ENCODE measurements at regions not wholly inside any gene's neighbourhood (a gene's known extent, or its start where the extent isn't known, plus 50 kb on each side); places are given as distances from the start of the nearest gene placed in this dataset.
"Not testable (repeated sequence)": the region's sequence is repeated elsewhere in the genome, so short reads cannot be mapped to it uniquely, and the experiment has no call there.

GRCh38 chr4:124121461-124121971 lies 591.0 kb downstream of the ANKRD50 start:
- Mint-ChIP-seq H3K27me3 (no peaks in the 10 kb centered on the region), H3K27ac (peak overlapping the region; percentile 31), H3K36me3 (no peaks in the 10 kb centered on the region), H3K4me1 (ENCODE audit: unreplicated experiment) (no peaks in the 10 kb centered on the region), H3K4me3 (no peak overlapping the region), H3K9me3 (peaks cover 7% of the 10 kb centered on the region)
- no peak for DNase-seq (ENCODE audit: extremely low spot score, unreplicated experiment)
- TF ChIP-seq CTCF (conservative IDR thresholded peaks at IDR 0.05): no peak

GRCh38 chr4:124123181-124123580 lies 589.4 kb downstream of the ANKRD50 start:
- Mint-ChIP-seq H3K27ac (no peak overlapping the region), H3K4me1 (ENCODE audit: unreplicated experiment) (no peaks in the 10 kb centered on the region), H3K36me3 (no peaks in the 10 kb centered on the region), H3K27me3 (no peaks in the 10 kb centered on the region), H3K9me3 (peaks cover 7% of the 10 kb centered on the region), H3K4me3 (no peak overlapping the region)
- no peak for DNase-seq (ENCODE audit: extremely low spot score, unreplicated experiment)
- TF ChIP-seq CTCF (conservative IDR thresholded peaks at IDR 0.05): no peak

GRCh38 chr4:124123721-124124120 lies 588.8 kb downstream of the ANKRD50 start:
- no peaks in the 10 kb centered on the region for H3K27me3 Mint-ChIP-seq
- no peak overlapping the region for H3K4me3 Mint-ChIP-seq
- H3K27ac Mint-ChIP-seq: no peak overlapping the region
- H3K9me3 Mint-ChIP-seq: peaks cover 12% of the 10 kb centered on the region
- DNase-seq (ENCODE audit: extremely low spot score, unreplicated experiment): no peak
- no peaks in the 10 kb centered on the region for H3K4me1 Mint-ChIP-seq (ENCODE audit: unreplicated experiment)
- no peaks in the 10 kb centered on the region for H3K36me3 Mint-ChIP-seq
- TF ChIP-seq CTCF (conservative IDR thresholded peaks at IDR 0.05): no peak

GRCh38 chr4:124131324-124131723 lies 581.2 kb downstream of the ANKRD50 start:
- H3K4me3 Mint-ChIP-seq; H3K4me1 Mint-ChIP-seq (ENCODE audit: unreplicated experiment); H3K27ac Mint-ChIP-seq; DNase-seq (ENCODE audit: extremely low spot score, unreplicated experiment); H3K36me3 Mint-ChIP-seq; H3K27me3 Mint-ChIP-seq: not testable (repeated sequence)
- H3K9me3 Mint-ChIP-seq: peaks cover 15% of the 10 kb centered on the region

GRCh38 chr4:124132161-124132560 lies 580.4 kb downstream of the ANKRD50 start:
- no peak overlapping the region for H3K4me3 Mint-ChIP-seq
- peaks cover 15% of the 10 kb centered on the region for H3K9me3 Mint-ChIP-seq
- peaks cover 8% of the 10 kb centered on the region for H3K36me3 Mint-ChIP-seq
- no peak overlapping the region for H3K27ac Mint-ChIP-seq
- H3K4me1 Mint-ChIP-seq (ENCODE audit: unreplicated experiment): no peaks in the 10 kb centered on the region
- H3K27me3 Mint-ChIP-seq: no peaks in the 10 kb centered on the region
- TF ChIP-seq CTCF (conservative IDR thresholded peaks at IDR 0.05): no peak
- DNase-seq (ENCODE audit: extremely low spot score, unreplicated experiment): no peak

GRCh38 chr4:124133753-124134152 lies 578.8 kb downstream of the ANKRD50 start:
- Mint-ChIP-seq H3K36me3 (peaks cover 8% of the 10 kb centered on the region), H3K27ac (no peak overlapping the region), H3K27me3 (no peaks in the 10 kb centered on the region), H3K9me3 (peaks cover 17% of the 10 kb centered on the region), H3K4me3 (no peak overlapping the region), H3K4me1 (ENCODE audit: unreplicated experiment) (no peaks in the 10 kb centered on the region)
- no peak for TF ChIP-seq CTCF (conservative IDR thresholded peaks at IDR 0.05)
- no peak for DNase-seq (ENCODE audit: extremely low spot score, unreplicated experiment)
